Activated naive CD4-positive, alpha-beta T cell treated with Interleukin-2 at 50 U/mL for 16 hours (primary cell): ENCODE measurements at regions not wholly inside any gene's neighbourhood (a gene's known extent, or its start where the extent isn't known, plus 50 kb on each side); places are given as distances from the start of the nearest gene placed in this dataset.

Source experiments
- DNase-seq: peaks from one replicate; pipeline ENCODE4 v3.0.0-alpha.2; 2020

DNA sequence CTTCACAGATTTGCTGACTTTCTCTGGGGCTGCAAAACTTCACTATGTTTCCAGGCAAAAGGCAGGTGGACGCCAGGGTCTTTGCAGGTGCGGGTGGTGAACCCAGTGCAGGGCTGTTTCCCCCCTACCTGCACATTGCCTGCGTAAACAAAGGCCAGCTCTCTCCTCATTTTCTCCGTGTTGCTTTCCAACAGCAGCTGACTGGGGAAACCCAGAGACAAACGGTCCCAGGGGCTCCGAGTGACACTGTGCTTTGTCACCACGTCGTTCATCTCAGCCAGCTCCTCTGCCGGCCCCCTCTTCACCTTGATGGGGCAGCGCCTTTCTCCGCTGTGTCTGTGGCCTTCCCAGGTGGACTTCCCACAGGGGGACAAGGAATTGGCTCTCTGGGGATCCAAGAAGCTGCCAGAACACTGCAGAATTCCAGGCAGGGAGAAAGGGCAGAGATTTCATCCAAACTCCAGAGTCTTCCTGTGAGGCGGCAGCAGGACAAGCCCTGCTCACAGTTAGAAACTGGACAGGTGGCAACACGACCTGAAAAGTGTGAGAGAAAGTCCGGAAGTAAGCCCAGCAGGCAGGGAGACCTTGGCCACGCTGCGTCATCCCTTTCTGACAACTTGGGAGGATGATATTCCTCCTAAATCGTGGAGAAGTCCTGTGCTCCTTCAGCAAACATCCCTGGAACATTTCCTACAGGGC is 1493.7 kb downstream of the TBC1D22A start:
- DNase-seq: no peak

DNA sequence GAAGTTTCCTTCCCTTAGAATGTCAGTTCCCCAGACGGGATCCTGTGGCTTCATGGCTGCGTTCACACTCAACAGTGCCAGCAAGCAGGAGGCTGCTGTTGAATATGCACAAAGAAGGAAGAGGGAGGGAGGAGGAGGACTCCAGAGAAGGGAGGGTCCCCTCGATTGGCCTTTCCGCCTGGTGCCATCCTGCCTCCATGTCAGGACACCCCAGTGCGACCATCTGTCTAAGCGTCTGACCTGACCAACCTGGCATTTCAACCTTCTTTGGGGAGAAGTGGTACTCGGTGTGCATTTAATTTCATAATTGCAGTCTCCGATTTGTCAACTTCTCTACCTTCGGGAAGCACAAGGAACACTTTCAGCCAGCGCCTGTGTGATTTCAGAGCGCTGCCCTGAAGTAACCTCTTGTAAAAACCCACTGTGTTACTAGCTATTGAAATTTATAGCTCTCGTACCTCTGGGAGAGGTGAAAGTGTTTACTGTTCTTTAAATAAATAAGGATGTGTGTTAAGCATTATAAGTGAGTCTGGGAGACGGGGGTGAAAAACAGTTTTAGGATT is 1491.9 kb downstream of the TBC1D22A start:
- DNase-seq: no peak

GRCh38 chr22:48253573-48253972 is 1491.1 kb downstream of the TBC1D22A start:
- DNase-seq: no peak

GRCh38 chr22:48253136-48253535 is 1490.7 kb downstream of the TBC1D22A start:
- DNase-seq: no peak

DNA sequence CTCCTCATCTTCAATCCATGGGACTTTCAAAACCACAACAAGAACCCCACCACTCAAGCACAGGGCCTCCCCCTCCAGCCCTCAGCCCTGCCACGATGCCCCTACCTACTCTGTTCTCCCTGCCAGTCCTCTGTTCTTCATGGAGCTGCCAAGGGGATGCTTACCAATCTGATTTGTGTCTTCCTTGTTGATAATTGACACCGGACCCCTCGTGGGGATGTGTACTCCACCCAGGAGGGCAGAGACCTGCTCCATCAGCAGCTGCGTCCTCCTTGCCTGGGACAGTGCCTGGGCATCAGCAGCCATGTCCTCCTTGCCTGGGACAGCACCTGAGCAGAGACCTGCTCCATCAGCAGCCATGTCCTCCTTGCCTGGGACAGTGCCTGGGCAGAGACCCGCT is 1489.2 kb downstream of the TBC1D22A start:
- DNase-seq: no peak

GRCh38 chr22:48250937-48251530 is 1488.6 kb downstream of the TBC1D22A start:
- DNase-seq: no peak

DNA sequence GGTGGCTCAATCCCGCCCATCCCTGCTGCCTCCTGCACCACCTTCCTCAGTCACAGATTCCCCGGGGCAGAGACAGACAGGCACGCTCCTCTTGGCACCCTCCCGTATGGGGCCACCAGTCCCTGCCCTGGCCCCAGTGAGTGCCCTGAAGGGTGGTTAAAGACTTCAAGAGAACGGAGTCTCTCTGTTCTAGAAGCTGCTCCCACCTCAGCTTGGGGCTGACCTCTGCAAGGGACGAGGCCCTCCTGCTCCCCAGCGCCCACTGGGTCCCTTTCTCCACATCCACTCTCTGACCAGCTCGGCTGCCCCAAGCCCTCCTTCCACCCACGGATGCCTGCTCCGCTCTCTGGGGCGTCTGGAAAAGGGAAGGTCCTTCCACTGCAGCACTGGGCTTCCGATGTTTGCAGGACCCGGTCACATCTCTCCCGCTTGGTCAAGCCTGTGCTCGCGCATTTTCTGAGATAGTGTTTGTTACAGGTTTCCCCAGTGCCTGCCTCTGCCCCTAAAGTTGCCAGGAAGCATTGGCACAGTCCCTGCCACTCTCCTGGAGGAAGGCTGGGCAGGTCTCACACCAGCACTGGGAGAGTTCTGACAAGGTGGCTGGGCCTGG is 1487.9 kb downstream of the TBC1D22A start:
- no peak for DNase-seq

GRCh38 chr22:48249713-48250268 is 1487.3 kb downstream of the TBC1D22A start:
- no peak for DNase-seq

DNA sequence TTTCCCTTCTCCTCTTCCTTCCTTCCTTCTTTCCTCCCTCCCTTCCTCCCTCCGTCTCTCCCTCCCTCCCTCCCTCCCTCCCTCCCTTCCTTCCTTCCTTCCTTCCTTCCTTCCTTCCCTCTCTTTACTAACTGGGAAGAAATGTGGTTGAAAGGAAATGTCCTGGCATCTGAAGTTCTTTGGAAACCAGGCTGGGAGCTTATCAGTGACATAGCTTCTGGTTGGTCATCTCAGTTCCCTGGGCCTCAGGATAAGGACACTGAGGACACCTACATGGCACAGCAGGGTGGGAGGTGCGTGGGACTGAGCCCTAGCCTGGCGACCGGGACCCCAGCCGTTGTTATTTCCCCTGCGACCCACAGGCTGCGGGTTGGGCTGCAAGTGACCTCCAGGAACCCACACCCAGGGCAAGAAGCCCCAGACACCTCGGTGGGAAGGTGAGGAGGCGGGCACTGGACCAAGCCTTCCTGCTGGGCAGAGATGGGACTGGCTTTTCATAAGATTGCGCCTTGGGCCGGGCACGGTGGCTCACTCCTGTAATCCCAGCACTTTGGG is 1486.5 kb downstream of the TBC1D22A start:
- DNase-seq: no peak

GRCh38 chr22:48247829-48248228 is 1485.4 kb downstream of the TBC1D22A start:
- DNase-seq: no peak

- DNase-seq: no peak
These were observed 1482.7 kb downstream of the TBC1D22A start for GRCh38 chr22:48245196-48245485.

- no peak for DNase-seq
These were observed 1482.1 kb downstream of the TBC1D22A start for GRCh38 chr22:48244388-48245195.

GRCh38 chr22:48242461-48242864 is 1480.0 kb downstream of the TBC1D22A start:
- no peak for DNase-seq

GRCh38 chr22:48241658-48242057 is 1479.2 kb downstream of the TBC1D22A start:
- DNase-seq: no peak

GRCh38 chr22:48240935-48241230 is 1478.4 kb downstream of the TBC1D22A start:
- DNase-seq: no peak

DNA sequence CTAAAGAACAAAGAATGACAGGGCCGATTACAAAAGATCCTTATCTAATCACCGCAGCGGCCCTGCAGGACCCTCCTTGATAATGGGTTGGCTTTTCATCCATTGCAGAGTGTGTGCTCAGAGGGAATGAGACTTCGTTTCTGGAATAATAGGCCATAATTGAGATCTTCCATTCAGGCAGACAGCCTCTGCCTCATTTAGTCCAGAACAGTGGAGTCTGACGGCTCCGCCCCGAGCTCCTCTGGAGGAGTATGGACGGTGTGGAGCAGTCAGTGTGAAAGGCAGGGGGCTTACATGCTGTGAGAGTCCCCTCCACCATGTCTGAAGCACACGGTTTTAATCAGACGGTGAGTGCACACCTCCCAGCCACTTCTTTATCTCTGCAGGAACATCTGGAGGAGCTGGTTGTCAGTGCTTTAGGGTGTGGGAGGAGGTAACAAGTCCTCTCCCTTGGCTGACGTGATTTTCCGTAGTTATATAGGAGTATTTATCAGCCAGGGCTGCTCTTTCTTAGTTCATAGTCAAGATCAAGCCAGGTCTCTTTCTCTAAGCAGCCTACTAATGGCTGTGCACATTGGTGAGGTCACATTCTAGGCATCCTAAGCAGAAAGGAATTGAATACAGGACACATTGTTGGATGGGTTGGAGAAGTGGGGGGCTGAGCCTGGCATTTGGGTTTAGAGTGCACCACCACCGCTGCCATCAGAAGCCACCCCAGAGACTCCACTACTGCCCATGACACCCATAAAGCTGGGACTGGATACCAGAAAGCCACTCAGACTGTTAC is 1477.9 kb downstream of the TBC1D22A start:
- DNase-seq: no peak

- DNase-seq: no peak
These were observed 1477.2 kb downstream of the TBC1D22A start for GRCh38 chr22:48239461-48240147.

- DNase-seq: no peak
These were observed 1476.5 kb downstream of the TBC1D22A start for GRCh38 chr22:48238966-48239365.

DNA sequence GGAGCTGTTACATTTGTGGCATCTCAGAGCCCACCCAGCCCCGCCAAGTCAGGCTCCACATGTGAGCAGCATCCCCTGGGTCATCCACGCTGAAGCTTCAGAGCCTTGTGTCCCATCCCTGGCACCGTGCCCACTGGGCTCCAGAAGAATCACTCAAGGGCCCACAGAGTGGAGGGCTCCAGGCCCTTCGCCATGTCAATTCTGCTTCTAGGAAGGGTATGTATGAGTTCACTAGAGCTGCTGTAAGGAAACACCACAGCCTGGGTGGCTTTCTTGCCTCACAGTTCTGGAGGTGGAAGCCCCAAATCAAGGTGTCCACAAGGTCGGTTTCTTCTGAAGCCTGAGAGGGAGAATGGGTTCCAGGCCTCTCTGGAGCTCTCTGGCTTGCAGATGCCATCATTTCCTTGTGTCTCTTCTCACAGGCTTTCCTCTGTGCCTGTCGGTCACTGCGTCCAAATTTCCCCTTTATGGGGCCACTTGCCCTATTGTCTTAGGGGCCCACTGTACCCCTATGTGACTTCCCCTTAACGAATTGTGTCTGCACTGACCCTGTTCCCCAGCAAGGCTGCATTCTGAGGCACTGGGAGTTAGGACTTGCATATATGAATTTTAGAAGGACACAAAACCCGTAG is 1476.0 kb downstream of the TBC1D22A start:
- no peak for DNase-seq

DNA sequence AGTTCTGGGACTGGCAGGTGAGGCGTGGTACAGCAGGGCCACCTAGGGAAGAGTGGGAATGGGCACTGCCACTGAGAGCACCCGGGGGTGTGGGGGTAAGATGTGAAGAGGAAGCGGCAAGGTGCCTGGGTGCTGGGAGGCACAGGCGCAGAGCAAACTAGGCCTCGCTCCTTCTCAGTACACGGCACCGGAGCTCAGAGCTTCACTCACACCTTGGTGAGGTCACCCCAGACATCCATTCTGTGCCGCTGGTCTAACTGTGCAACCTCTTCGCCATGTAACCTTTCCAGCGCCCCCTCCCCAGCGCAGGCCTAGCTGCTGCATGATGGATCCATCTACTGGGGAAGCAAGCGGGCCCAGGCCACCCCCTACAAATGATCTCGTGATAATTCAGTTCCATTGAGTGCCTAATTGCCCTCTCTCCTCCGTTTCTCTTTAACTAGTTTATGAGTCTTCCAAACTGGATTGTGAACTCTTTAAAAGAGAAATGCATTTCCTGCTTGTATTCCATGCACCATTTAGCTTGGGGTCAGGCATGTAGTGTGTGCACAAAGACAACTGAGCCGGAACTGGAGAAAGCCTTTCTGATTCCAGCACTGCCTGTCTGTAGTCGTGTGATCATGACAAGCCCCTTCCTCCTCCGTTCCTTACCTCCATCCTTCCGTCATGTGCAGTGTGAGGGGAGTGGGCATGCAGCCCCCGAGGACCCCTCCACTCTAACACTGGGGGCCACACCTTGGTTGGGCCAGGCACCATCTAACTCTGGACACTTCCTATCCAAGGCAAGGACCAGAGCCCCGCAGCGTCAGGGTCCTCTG is 1475.2 kb downstream of the TBC1D22A start:
- no peak for DNase-seq
